GM03348 (cell line): ENCODE measurements at regions not wholly inside any gene's neighbourhood (a gene's known extent, or its start where the extent isn't known, plus 50 kb on each side); places are given as distances from the start of the nearest gene placed in this dataset.
A peak's percentile ranks its signal among the peaks of the same experiment; 100 is the strongest.

Experiments used
- DNase-seq: peaks from one replicate; pipeline ENCODE4 v3.0.0; 2012; ENCODE audit warnings: low spot score

DNA sequence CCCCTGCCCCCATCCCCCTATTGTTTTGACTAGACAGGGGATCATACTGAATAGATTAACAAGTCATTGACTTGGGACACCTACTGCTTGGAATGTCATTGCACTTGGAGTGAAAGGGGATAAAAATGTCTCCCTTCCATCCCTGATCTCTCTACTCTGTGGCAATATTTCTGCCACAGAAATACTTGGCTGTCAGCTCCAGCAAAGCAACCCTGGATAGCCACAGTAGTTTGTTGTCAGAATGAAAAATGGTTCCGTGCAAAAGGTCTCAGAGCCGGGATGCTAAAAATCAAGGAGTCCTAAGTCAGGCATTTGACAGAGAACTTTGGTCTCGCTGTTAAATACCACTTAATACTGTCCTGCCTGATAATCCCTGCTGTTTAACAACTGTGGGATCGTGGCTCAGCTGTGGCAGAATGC is 722.0 kb upstream of the SOX9 start:
- DNase-seq, result peak; percentile 41

DNA sequence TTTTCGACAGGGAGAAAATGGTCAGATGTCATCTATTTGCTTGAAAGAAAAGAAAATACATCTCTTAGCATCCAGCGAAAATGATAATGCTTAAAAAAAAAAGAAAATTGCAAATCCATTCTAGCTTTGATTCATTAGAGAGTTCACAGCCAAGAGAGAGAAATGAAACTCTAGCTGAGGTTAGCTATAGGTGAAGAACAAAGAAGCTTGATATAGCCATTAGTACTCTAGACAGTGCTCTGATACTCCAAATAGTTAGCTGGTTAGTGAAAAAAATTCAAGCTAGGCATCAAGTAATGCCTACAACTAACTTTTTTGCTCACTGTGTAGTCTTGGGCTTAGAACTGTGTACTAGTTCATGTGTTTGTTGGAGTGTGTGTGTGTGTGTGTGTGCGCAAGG is 721.6 kb upstream of the SOX9 start:
- DNase-seq, result no peak

DNA sequence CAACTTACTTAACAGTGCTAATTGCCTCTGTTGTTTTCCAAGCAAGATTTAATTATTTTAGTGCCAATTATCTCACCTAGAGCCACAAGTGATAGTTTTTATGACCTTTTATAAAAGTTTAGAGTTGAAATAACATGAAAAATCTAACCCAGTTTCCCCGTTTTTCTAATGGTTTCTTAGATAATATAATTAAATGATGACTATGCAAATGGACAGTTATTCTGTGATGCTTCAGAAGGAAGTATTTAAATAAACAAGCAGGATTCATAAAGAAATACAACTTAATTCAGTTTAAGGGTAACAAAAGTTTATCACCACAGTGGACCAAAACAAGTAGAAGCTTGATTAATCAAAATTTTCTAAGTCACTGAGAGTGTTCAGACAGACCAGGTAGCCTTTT is 721.2 kb upstream of the SOX9 start:
- no peak for DNase-seq

DNA sequence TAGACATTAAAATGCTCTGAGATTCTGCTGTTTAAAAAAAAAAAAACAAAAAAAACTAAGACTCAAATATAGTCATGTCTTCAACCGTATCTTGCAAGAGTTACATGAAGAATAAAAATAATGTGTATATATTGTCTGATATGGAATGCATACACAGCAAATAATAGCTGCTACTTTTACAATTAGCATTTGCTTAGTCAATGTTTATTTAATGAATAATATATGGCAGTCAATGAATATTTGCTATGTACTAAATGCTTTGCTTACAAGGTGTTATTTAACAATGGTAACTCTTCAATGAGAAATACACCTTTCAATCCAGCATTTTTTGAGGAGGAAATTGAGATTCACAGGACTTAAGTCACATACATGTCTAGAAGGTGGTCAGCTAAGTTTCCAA is 718.8 kb upstream of the SOX9 start:
- no peak for DNase-seq

DNA sequence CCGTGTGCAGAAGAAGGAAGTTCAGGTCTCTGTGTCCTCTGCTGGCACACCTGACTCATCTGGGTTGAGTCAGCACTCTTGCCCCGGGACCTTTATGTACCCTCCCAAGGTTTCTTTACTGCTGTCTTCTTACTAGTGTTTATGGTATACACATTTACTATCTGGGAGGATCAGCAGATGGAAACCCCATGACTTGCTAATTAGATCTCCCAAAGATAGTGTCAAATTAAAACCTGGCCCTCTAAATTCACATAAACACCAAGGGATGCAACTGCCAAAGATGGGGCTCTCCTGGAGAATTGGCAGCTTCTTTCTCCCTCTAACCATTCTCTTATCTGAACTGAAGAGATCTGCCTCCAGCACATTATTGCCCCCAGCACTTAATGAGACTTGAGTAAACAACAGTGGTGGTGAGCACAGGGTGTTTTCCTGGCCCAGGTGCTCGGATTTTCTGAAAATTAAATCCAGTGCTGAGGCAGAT is 718.1 kb upstream of the SOX9 start:
- DNase-seq, result no peak

DNA sequence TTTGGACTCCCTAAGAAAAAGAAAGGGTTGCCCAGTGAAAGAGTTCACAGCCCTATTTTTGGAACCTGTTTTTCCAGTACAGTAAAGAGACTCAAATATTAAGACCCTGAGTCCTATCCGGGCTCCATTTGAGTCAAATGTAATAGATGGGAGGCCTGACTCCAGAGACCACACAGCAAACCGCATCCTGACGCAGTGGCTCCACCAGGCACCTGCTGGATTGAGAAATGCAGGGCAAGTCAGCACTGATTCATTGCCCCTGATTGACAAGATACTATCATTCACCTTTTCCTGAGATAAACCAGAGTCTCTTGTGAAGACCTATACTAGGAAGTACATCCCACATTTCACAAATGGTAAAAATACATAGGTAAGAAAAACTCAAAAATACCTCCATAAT is 715.7 kb upstream of the SOX9 start:
- no peak for DNase-seq

DNA sequence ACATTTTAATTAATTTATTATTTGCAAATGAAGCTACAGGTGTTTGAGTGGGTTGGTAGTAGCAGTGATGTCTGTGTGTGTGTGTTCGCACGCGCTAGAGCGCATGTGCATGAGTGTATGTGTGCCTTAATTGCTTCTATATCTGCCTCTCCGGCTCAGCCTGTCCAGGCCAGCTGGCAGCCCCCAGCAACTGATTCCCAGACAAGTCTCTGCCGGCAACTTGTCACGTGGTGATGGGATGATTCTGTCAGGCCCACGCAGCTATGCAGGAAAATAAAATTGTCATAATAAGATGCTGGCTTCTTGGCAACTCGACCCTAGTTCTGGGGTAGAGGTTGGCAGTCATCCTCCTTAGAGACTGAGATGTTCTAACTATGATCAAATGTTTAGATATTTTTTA is 712.8 kb upstream of the SOX9 start:
- DNase-seq, result no peak

DNA sequence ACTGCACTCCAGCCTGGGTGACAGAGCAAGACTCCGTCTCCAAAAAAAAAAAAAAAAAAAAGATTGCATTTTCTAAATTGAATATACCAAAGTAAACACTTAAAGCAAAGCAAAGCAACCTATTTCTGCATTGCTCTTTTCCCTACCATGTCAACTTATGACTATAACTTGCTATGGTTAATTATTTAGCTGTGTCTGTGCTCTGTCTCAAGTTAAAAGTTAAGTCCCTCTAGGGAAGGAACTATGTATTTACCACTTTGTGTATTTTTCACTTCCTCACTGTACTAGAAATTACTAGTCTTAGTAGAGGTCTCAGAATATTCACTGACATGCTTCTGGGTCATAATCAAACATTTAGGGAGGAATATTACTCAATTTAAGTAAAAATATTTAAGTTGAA is 711.7 kb upstream of the SOX9 start:
- no peak for DNase-seq

DNA sequence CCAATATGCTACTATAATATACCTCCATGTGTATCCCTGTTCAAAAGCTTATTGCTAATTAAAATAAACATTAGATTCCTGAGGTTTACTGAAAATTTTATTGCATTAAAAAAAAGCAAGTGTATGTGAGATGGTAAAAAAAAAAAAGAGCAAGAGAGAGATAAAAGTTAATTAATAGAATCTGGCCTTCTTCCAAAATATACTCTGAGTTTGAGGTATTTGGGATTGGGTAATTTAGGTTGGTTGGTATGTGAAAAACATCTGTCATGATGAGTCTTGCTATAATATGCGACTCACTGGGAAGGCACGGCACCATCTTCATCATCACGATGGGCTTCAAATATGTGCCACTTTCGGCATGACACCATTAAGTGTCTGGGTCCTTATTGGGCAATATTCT is 711.1 kb upstream of the SOX9 start:
- DNase-seq, result peak; percentile 62

DNA sequence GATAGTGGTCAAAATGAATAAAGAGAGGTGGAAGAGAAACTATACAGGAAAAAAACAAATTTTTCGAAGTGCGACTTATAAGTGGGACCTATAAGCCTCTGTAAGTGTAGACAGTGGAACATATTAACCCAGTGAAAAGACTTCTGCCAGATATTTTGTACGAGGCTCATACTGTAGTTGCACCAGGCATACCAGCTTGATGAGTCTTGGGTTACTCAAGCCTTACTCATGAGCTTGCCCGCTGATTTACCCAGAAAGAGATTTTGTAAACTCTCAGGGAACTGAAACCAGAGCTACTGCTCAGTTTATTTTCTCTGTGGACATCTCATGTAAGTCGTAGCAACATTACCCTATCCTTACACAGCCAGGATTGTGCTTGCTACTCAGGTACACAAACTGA is 708.0 kb upstream of the SOX9 start:
- DNase-seq, result peak; percentile 85

DNA sequence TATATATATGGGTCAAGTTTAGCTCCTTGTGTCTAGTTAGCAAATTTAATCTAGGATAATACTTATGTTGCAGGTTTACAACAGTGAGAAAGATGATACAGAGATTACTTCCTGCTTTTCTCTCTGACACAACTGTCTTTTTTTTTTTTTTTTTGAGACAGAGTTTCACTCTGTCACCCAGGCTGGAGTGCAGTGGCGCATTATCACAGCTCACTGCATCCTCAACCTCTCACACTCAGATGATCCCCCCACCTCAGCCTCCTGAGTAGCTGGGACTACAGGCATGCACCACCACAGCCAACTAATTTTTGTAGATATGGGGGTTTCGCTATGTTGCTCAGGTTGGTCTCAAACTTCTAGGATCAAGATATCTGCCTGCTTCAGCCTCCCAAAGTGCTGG is 706.9 kb upstream of the SOX9 start:
- no peak for DNase-seq

DNA sequence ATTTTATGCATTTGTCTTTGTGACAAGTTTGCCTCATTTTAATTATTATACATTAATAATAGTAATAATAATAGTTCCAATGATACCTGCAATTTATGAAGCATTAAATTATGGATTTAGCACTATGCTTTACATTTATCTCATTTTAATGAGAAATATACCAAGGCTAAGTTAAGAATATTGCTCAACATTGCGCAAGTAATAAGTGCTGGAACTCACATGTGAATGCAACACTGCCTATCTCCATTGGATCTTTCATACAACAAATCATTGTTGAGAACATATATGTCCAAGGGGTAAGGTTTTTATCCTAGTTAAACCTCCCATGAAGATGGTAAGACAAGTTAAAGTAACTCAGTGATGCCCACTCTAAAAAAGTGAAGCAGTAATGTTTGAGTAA is 703.7 kb upstream of the SOX9 start:
- no peak for DNase-seq

DNA sequence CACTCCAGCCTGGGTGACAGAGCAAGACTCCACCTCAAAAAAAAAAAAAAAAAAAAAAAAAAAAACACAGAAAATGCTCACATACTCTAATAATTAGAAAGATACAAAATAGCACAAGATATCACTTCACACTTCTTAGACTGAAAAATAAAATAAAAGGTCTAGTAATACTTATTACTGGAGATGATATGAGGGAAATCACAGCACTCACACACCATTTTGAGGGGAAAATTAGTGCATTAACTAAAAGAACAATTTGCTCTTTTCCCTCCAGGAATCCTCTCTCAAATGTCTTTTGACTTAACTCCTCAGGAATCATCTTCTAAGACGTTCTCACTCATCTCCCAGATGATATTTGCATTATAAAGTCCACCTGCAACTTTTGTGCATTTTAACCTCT is 697.9 kb upstream of the SOX9 start:
- no peak for DNase-seq

DNA sequence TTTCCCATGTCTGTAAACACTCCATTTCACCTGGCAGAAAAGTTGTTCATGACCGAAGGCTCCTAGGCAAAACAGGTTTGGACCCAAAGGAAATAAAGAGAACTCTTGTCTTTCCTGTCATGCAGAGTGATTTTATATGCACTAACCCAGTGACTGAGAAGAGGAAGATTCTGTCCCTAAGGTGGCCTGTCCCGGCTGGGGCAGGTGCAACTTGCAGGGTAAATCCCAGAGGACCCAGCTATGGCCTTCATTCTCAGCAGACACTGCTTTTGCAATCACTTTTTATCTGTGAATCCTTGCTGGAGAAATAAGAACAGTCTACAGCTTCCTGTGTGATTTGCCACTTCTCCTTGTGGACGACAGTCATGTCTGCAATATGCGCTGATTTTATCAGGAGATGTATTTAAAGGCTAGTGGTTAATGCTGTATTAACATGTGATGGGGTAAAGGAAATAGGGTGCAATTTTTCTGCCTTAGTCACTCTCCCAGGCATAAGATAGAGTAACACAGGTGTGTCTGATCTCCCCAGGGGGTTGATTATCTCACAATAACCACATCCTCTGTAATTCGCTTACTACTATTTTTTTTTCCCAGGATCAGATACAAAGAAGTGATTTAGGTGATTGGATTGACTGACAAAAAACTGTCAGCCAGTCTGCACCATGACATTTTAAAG is 696.8 kb upstream of the SOX9 start:
- no peak for DNase-seq

DNA sequence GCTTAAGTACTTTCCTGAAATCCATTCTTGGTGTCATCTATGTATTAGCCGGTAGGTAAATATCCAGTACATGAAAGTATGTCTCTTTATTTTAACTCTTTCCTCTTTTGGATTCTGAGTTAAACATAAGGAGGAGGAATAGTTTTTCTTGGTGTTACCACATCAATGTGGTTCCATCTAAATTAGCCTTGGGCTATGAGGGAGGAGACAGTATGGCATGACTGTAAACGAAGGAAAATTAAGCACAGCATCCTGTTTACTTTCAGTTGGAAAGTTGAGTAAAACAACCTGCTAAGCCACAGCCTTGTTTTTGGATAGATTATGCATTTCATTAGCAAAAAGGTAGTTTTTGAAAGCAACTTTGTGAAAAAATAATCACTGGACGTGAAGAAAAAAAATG is 693.0 kb upstream of the SOX9 start:
- no peak for DNase-seq

DNA sequence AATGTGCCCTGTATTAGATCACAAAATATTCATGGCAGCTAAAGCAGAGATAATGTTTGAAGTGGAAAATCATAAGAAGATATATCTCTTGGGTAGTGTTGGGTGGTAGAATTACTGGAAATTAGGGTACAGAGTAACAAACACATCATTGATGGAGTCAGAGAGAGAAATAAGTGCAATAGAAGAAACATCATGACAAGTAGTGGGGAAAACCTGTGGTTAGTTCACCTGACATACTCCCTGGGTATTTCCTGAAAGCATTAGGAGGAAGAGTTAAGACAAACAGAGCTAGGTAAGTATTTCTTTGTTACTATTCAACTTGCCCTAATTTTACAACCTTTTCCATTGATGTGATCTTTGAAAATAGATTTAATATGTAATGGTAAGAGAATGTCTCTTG is 691.9 kb upstream of the SOX9 start:
- DNase-seq, result no peak

DNA sequence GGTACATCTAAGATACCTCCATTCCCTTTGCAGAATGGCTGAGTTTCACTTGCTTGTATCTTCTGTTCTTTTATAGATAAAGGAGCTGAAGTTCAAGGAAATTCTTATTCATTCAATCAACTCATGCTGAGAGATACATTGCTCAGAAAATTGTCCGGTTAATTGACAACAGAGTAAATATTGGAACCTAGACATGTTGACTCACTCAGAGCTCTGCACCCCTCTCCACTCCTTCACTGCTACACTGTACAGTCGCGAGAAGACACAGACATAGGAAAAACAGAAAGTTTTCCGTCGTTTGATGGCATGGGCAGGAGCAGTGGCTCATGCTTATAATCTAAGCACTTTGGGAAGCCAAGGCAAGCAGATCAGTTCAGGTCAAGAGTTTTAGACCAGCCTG is 690.5 kb upstream of the SOX9 start:
- DNase-seq, result no peak

DNA sequence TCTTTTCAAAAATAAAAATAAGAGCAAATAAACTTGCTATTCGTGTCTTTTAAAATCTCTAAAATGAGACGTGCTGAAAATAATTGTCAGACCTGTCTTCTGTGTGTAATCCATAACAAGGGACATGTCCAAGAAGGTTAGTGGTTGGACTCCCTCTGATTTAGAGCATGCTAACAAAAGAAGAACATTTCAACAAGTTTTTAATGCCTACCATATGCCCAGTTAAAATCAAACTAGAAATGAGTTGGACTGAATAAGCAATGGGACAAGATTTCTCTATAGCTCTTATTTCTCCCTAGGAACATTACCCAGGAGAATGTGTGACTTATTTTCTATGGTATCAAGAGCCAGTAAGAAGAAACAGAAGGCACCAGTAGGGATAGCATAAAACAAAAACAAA is 689.7 kb upstream of the SOX9 start:
- DNase-seq, result no peak

DNA sequence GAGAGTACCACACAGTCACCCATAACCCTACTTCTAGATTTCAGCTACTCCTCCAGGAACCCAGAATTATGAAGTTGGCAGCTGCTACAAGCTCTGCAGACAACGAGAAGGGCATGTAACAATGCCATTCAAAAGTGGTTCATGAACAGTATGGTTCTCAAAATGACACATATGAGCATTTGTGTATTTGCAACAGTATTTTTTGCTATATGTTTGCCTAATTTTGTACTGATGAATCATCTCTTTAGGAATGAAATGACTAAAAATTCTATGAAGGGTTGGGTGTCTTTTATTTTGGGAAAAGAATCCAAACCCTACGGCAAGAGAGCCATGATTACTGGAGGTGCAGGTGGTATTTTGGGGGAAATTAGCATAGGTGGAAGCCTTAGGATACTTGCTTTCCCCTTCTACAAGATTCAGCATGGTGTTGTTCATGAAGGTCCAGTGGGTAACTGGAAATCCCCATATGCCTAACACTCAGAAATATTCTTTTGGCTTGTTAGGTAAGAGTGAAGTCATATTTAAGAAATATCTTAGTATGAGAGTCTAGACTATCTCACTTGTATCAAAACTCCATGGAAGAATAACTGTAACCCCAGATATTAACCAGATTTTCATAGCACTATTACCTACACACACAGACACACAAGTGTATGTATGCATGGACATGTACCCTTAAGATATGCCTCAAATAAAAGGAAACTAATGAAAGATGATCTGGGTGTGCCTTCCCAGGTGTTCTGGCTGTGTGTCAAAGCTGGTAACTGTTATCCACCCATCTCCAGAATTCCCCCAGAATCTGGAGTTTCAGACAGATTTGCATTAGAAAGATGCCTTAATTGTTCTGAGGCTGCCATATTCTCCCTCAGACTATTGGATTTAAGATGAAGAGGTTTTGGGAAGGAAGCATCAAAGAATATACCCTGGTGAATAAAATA is 688.2 kb upstream of the SOX9 start:
- DNase-seq, result no peak

DNA sequence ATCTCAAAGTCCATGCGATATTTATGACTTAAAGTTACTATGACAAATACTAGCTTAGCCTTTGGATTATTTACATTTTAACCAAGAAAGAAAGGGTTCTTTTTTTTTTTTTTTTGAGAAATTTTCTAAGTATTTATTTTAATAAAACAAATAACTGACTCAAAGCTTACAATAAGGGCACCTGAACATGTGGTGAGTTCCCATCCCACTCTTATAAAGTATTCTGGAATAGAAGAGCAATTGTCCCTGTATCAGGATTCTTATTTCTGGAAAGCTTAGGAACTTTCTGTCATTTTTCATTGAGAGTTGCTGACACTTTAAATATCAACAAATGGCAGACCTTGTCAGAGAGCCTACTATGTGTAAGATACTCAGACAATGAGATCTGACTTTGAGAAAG is 686.1 kb upstream of the SOX9 start:
- DNase-seq, result no peak

DNA sequence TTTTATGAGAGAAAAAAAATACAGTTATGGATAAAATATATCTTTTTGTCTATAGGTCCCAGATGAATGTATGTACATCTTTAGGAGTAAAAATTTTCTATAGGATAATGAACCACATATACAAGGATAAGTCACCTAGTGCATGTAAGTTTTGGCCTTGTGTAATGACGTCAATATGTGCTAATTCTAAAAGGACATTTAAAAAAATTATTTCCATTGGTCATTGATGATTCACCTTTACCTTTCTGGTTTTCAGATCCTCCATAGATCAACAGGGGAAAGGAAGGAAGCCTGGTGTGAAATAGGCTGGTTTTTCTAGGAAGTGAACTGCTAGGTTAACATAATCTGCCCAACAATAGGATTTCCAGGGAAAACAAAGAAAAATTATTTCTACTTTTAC is 684.3 kb upstream of the SOX9 start:
- DNase-seq, result no peak

DNA sequence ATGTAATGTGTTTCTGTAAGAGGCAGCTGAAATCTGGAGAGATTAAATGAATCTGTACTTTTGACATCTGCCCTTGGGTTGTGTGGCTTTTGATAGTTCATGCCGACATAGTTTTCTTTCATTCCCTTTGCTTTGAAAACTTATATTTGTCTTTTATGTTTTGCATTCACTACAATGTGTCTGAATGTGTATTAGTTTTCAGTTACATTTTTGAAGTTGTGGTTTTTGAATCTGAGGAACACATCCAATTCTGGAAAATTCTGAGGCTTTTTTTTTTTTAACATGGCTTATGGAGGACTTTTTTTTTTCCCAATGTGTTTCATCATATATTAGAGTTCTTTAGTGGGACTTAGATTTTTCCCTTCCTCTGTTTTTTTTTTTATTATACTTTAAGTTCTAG is 683.7 kb upstream of the SOX9 start:
- no peak for DNase-seq

DNA sequence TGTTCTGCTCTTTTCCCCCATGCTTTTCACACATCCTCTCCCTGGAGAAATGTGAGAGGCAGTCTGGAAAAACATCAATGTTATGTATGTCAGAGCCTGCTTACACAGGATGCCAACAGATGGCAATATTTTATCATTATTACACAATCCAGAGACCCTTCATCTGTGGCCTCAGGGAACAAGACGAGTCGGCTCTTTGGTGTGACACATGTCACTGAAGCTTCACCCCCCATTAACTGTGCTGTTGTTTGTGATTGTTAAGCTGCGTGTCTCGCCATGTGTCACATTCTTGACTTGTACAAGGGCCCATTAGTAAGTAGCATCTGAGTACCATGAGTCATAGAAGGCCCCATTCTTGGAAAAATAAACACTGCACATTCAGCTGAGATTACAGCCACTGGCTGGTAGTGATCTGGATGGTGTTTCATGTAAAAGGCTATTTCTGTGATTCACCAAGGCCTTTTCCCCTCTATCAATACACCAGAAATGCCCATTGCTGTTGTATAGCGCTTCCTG is 682.1 kb upstream of the SOX9 start:
- peak; percentile 51 for DNase-seq
